Tongue (tissue), 1 donor: ENCODE measurements at regions not wholly inside any gene's neighbourhood (a gene's known extent, or its start where the extent isn't known, plus 50 kb on each side); places are given as distances from the start of the nearest gene placed in this dataset.
"Not testable (repeated sequence)": the region's sequence is repeated elsewhere in the genome, so short reads cannot be mapped to it uniquely, and the experiment has no call there.

Experiments
- DNase-seq: peaks from one replicate; pipeline ENCODE4 v3.0.0-alpha.2; 2015

DNA sequence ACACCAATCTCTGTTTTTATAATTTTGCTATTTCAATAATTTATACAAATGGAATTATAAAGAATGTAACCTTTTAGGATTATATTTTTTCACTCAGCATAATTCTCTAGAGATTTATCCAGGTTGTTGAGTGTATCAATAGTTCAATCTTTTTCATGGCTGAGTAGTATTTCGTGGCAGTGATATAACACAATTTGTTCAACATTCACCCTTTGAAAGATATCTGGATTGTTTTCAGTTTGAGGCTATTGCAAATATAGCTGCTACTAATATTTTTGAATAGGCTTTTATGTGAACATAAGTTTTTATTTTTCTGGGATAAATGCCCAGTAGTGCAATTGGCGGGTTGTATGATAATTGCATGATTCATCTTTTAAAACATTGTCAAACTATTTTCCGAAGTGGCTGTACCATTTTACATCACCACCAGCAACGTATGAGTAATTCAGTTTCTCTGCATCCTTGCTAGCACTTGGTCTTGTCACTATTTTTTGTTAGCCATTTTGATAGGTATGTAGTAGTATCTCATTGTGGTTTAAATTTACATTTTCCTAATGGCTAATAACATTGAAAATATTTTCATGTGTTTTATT lies 55.6 kb upstream of the ABCD3 start:
- DNase-seq: no peak

DNA sequence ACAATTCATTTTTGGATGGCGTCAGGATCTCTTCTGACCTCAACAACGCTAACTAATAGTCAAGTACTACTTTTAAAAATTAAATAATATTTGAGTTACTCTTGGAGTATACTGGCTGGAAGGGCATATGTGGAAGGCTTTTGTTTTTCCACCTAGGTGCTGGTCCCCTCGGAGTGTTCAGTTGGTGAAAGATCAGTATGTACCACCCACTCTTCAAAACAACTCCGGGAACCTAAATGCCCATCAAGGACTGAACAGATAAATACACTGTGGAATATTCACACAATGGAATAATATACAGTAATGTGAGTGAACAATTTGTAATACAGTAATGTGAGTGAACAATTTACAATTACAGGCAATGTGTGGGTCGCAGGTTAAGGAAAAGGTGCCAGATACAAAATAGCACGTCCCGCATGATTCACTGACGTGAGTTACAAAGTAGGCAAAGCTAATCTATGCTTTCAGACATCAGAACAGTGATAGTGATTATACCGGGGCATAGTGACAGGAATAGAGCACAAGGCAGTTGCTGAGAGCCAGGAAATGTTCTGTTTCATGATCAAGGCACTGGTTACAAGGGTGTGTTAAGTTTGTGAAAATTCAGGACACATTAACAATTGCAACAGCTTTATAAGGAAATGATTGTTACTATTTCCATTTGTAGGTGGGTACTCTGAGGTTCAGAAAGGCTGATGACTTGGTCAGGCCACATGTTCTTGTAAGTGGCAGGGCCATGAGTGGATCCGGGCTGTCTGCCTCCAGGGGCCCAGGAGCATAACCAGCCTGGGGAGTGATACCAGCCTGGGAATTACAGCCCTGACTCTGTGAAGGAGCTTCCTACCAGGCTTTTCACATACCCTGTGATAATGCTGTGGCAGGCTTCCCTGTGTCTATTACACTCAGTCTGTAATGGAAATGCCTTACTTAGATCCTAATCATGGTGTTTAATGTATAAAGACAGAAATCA lies 59.3 kb upstream of the ABCD3 start:
- DNase-seq: no peak

DNA sequence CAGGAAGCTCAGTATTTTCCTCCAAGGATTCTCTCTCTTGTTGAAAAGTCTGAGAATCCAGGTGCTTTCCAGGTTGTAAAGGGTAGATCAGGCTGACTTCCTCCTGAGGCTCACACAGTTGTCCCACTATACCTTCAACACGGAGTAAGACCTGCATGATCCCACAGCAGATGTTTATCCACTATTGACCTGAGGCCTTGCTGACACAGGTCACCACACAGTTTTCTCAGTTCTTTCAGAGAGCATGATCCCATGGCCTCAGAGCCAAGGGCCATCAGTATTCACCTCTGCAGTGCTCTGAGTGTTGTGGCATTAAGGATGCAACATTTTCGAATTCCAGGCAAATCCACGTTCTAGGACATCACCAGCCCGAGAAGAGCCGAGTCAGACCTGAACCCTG lies 60.5 kb upstream of the ABCD3 start:
- no peak for DNase-seq

DNA sequence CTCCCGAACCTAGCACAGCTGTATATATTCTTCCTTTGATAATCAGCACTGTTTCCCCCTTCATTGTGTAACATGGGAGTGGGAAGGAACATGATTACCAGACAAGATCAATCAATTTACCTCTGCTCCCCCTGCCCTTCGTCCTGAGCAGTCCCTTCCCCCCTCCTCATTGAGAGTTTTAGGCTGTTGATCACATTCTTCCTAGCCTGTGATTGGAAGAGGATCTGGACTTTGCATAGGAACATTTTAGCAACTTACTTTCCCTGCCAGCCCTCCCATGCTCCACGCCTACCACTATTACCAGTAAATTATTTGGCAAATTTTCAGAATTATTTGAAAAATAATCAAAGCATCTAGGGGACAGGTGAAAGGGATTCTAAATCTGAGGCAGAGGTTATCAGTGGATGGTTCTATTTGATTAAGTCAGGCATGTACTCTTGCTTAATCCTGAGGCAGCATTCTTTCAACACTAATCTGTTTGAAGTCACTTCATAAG lies 62.7 kb upstream of the ABCD3 start:
- no peak for DNase-seq

DNA sequence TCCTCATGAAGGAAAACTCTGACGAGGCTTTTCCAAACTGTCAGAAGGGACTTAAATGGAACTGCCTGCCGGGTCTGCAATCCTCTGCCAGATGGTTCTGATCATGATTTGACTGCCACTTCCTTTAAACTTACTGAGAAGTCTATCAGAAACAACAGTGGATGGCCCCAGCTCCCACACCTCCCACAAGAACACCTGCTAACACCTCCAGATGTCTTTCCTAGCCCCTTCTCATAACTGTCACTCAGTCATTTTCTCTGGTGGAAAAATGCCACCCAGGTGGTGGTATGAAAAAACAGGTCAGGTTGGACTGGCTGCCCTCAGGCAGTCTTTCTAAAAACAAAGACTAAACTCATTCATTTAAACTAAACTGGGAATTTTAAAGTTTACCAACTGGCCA lies 66.7 kb upstream of the ABCD3 start:
- DNase-seq: no peak

GRCh38 chr1:94350350-94350924 lies 67.8 kb upstream of the ABCD3 start:
- no peak for DNase-seq

DNA sequence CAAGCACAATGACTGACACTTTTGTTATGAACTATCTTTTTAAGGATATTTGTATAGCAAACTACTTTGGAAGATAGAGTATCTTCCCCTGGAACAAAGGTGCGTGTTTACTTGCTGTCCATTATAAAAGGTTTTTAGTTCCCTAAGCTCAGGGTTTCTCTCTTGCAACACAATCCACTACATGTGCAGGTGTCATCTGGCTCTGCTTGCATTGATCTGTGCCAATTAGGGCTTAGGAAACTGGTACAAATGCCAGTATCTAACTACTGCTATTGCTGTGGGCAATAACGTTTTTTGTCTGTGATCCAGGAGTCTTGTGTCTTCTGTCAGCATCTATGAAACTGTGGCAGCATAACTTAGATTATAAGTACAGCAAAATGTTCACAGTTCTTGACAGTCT lies 68.3 kb upstream of the ABCD3 start:
- DNase-seq: no peak

DNA sequence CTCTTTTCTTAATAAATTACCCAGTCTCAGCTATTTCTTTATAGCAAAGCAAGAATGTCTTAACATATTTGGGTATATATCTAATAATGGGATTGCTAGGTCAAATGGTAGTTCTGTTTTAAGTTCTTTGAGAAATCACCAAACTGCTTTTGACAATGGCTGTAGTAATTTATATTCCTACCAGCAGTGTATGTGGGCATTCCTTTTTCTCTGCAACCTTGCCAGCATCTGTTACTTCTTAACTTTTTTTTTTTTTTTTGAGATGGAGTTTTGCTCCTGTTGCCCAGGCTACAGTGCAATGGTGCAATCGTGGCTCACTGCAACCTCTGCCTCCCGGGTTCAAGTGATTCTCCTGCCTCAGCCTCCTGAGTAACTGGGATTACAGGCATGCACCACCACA lies 69.8 kb upstream of the ABCD3 start:
- not testable (repeated sequence) for DNase-seq

- no peak for DNase-seq
Measured at GRCh38 chr1:94345148-94345721, 73.0 kb upstream of the ABCD3 start.

DNA sequence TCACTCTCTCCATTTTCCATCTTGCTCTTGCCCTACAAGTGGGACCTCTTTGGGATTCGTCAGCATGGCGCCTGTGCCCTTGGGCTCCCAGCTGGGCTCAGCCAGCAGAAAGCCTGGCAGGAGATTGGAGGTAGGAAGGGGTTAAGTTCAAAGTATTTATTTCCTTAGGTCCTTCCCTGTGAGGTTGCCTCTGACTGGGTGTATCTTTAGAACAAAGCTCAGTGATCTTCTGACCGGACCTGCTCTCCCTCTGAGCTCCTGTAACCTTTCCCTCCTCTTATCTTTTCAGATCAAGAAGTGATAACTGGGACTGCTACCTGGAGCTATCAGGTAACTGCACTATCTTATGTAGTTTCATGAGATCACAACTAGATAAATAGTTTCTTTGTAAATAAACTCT lies 75.8 kb upstream of the ABCD3 start:
- no peak for DNase-seq

- DNase-seq: no peak
Measured at GRCh38 chr1:94339206-94339927, 78.8 kb upstream of the ABCD3 start.

DNA sequence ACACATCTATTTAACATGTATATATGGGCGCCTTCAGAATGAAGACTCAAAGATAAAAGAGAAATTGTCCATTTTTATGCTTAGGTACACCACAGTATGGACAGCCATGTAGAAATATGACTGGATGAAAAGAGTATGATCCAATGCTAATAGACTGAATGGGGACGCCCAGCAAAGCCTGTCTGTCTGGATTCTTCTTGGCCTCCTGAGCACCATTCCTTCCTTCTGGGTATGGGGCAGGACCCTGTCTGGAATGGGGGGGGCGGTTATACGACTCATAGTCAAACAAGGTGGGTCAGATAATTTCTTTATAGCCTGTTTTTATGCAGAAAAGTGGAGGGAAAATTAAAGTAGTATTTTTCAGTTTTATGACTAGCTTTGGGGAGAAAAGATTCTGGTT lies 81.2 kb upstream of the ABCD3 start:
- DNase-seq: no peak

- peak; percentile 96 for DNase-seq
Measured at GRCh38 chr1:94335950-94336349, 82.2 kb upstream of the ABCD3 start.

GRCh38 chr1:94335447-94335846 lies 82.7 kb upstream of the ABCD3 start:
- DNase-seq: no peak

DNA sequence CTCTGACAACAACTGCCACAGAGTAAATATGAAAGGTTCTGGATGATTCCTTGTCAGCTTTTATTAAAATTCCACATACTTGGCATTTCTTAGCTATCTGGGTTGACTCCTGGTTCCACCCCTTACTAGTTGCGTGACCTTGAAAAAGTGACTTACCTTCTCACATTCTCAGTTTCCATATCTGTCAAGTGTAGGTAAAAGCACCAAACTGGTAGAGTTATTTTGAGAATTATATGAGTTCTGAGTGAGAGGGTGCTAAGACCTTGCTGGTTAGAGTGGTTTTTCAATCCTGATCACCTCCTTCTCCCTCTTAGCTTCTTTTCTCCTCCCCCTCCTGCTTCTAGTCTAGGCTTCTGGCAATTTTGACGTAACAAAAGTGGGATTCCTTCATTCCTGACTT lies 83.4 kb upstream of the ABCD3 start:
- no peak for DNase-seq

DNA sequence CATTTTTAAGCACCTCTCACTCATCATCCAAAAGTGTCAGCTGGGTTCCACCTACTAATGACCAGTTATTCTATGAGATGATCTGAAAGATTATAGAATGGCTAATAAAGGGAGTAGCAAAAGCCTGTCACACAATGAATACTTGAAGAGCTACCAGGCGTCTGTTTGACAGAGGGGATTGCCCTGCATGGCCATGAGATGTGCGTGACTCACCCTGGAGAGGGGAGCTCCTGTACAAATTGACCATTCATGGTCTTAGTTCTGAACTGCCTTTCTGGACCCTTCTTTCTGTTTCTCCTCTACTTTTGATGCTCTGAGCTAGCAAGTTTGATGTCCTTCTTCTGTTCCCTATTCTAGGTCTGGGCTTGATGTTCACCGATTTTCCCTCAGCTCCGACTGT lies 85.2 kb upstream of the ABCD3 start:
- no peak for DNase-seq

GRCh38 chr1:94332516-94332915 lies 85.7 kb upstream of the ABCD3 start:
- no peak for DNase-seq

GRCh38 chr1:94329986-94330385 lies 88.2 kb upstream of the ABCD3 start:
- DNase-seq: peak; percentile 18

- DNase-seq: no peak
Measured at GRCh38 chr1:94329276-94329675, 88.9 kb upstream of the ABCD3 start.

GRCh38 chr1:94327001-94327690 lies 89.8 kb upstream of the ARHGAP29 start:
- peak; percentile 35 for DNase-seq

DNA sequence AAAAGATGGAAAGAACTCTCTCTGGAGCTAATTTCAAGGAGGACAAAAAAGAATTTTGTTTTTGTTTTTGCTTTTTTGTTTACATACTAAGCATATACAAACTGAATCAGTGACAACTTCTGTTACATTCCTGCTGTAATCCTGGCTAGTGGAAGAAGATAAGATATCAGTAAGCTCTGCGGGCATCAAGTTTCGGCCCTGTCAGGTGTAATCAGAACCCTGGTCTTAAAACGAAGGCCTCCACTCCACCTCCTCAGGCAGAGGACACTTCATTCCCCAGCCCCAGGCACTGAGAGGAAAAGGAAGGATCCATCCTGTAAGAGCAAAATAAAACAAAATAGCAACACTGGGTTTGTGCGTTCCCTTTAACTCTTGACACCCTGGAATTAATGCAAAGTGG lies 88.9 kb upstream of the ARHGAP29 start:
- peak; percentile 12 for DNase-seq
